ENCODE measurements at regions not wholly inside any gene's neighbourhood (a gene's known extent, or its start where the extent isn't known, plus 50 kb on each side); places are given as distances from the start of the nearest gene placed in this dataset.

DNA sequence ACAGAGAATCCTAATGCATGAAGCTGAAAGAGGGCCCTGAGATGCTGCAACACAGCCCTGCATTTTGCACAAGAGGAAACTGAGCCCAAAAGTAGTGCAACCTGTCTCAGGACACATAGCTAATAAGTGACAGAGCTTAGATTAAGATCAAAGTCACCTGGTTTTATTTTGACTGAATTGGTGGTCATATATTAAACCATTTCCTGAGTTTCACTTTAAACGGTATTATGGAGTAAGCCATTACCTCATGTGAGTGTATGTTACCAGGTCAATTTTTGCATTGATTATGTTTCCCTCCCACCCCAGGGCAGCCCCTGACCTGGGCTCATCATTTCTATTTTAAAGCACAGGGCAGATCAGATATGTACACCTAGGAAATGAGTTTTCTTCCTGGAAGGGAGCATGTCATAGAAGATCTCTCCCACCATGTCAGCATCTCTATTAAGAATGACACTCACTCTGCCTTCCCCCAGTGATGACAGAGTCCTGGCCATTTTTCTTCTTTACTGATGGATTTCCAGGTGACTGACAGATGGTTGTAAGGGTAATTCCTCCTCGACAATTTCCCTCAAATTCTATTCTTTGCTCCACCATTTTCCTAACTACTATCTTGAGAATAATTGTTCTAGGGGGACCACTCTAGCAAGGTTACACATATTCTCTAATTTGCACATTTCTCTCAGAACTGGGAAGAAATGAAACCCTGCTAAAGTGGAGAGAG, 441.3 kb upstream of the SLC14A2 start:
- ChIA-PET CTCF (no interaction called here), POLR2A (ENCODE audit: low non-redundant PET) (no interaction called here)
- no peak overlapping the region for H3K27ac ChIP-seq
- no peak for DNase-seq (ENCODE audit: low spot score)
- TF ChIP-seq CTCF (conservative IDR thresholded peaks at IDR 0.05; ENCODE audit: low read depth), result no peak

DNA sequence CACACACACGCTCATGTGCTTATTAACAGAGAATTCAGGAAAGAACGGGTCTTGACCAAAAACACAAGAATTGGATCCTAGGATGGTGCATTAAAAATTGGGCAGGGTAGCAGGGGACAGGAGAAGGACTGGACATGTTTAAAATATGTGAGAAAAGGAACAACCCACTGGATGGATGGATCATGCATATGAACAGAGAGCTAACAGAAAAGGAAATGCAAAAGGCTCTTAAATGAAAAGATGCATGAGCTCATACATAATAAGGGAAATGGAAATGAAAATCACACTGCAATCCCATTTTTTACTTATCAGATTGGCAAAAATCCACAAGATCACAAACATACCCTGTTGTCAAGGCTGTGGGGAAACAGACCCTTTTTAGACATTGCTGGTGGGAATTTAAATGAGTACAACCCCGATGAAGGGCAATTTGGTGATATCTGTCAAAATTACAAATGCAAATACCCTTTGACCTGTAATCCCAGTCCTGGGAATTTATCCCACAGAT, 440.6 kb upstream of the SLC14A2 start:
- H3K27ac ChIP-seq, result no peak overlapping the region
- ChIA-PET POLR2A (ENCODE audit: low non-redundant PET) (no interaction called here), CTCF (no interaction called here)
- no peak for TF ChIP-seq CTCF (conservative IDR thresholded peaks at IDR 0.05; ENCODE audit: low read depth)
- no peak for DNase-seq (ENCODE audit: low spot score)

DNA sequence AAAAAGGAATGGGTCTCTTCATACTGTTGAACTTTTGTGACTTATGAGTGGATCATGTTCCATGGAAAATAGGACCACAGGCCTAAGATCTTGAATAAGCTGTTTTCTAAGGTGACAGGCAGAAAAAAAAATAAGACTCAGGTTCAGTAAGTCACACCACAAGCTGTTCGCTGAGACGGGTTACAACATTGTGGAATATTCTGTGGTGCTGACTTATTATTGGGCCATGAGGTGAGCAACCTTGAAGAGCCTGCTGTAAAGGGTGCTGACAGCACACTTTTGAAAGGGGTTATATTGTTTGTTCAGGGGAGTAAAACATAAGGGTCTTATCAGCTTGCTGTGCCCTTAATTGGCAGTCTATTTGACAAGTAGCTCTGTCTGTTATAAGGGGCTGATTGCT, 439.8 kb upstream of the SLC14A2 start:
- TF ChIP-seq CTCF (conservative IDR thresholded peaks at IDR 0.05; ENCODE audit: low read depth), result no peak
- CTCF ChIA-PET, result no interaction called here
- DNase-seq (ENCODE audit: low spot score), result no peak
- no peak overlapping the region for H3K27ac ChIP-seq
- POLR2A ChIA-PET (ENCODE audit: low non-redundant PET), result no interaction called here

DNA sequence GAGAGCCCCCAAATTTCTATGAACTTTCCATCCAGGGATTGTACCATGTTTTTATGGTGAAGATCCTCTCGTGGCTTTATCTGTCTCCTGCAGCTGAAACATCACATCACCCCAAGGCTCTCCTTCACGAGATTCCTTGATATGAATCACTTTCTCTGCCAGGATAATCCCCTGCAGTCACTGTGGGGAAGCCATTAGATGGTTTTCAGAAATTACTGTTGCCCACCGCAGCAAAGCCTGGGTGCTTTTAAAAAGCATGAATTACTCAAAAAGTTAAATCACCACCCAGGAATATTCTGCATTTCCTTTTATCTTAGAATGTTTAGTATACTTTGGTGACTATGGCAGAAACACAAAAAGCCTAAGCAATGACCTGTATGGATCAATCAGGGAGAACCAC, 428.4 kb upstream of the SLC14A2 start:
- DNase-seq (ENCODE audit: low spot score), result no peak
- H3K27ac ChIP-seq, result no peak overlapping the region
- ChIA-PET POLR2A (ENCODE audit: low non-redundant PET) (no interaction called here), CTCF (no interaction called here)
- no peak for TF ChIP-seq CTCF (conservative IDR thresholded peaks at IDR 0.05; ENCODE audit: low read depth)

GRCh38 chr18:45191795-45192194, 423.5 kb upstream of the SLC14A2 start:
- no peak overlapping the region for H3K27ac ChIP-seq
- TF ChIP-seq CTCF (conservative IDR thresholded peaks at IDR 0.05; ENCODE audit: low read depth), result no peak
- DNase-seq (ENCODE audit: low spot score), result no peak
- ChIA-PET POLR2A (ENCODE audit: low non-redundant PET) (no interaction called here), CTCF (no interaction called here)

DNA sequence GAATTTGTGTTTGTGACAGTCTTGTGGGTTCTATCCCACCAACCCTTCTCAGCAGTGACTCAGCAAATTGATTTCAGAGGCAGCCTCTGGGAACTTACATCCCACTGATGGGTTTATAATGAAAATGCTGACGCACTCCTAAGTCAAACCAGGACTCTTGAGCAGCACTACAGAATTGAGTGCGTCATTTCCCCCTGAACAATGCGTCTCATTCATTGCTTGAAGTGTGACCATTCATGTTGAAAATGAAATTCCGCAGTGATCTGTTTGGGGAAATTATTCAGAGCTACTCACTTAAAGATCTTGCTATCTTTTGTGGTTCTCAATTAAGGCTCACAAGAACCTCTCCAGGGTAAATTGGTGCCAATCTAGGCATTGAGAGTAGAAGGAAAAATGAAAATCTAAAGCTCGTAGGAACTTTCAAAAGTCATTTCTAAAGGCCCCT, 417.7 kb upstream of the SLC14A2 start:
- CTCF ChIA-PET, result interaction anchor here (0.8 kb wide), 1 partner anchor 15 kb away, joined by 3 read pairs; no protein-coding TSS in a partner anchor
- no peak for TF ChIP-seq CTCF (conservative IDR thresholded peaks at IDR 0.05; ENCODE audit: low read depth)
- no peak overlapping the region for H3K27ac ChIP-seq
- no peak for DNase-seq (ENCODE audit: low spot score)
- POLR2A ChIA-PET (ENCODE audit: low non-redundant PET), result no interaction called here
